ENCODE measurements at regions not wholly inside any gene's neighbourhood (a gene's known extent, or its start where the extent isn't known, plus 50 kb on each side); places are given as distances from the start of the nearest gene placed in this dataset.

DNA sequence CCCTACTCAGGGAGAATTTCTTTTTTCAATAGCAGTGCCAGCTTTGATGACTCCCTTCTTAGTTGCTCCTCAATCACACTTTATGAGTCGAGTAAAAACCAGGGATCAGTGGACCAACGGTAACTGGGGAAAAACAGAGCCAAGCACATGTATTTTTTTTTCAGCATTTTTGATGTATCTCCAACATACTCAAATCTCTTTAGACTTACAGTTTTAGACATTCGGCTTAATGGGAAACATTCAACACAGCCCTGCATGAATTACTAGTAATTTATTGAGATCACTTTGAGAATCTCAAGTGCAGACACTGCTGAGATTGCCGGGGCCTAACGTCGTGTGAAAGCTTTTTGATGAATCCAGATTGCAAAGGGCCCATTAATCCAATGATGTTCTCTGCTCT lies 306.7 kb downstream of the NUAK1 start:
- in situ Hi-C loops (cut with MboI; ENCODE audit: low pct_unique_long_range_greater_than_20kb, low sequenced_read_pairs, unreplicated experiment): no loop called here
- no peak for DNase-seq (ENCODE audit: low spot score)
- TF ChIP-seq, protein P1, sequence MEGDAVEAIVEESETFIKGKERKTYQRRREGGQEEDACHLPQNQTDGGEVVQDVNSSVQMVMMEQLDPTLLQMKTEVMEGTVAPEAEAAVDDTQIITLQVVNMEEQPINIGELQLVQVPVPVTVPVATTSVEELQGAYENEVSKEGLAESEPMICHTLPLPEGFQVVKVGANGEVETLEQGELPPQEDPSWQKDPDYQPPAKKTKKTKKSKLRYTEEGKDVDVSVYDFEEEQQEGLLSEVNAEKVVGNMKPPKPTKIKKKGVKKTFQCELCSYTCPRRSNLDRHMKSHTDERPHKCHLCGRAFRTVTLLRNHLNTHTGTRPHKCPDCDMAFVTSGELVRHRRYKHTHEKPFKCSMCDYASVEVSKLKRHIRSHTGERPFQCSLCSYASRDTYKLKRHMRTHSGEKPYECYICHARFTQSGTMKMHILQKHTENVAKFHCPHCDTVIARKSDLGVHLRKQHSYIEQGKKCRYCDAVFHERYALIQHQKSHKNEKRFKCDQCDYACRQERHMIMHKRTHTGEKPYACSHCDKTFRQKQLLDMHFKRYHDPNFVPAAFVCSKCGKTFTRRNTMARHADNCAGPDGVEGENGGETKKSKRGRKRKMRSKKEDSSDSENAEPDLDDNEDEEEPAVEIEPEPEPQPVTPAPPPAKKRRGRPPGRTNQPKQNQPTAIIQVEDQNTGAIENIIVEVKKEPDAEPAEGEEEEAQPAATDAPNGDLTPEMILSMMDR (IDR thresholded peaks at IDR 0.05; ENCODE audit: extremely low read depth, insufficient read depth, missing control alignments): no peak

DNA sequence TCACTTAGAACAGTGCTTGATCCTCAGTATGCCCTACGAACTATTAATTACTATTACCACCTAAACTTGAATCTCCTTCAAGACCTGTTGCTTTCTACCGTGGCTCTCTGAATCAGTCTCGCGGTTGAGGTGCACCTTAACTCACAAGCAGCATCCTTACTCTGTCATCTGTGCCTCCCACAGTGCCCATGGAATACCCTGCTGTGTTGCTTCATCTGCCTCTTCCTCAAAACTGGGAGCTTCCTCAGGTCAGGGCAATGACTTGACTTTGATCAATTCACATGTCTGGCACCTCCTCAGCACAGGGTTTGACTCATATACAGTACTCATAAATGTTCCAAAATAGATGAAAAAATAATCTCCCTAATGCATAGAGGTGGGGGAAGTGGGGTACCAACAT lies 305.9 kb downstream of the NUAK1 start:
- in situ Hi-C loops (cut with MboI; ENCODE audit: low pct_unique_long_range_greater_than_20kb, low sequenced_read_pairs, unreplicated experiment): no loop called here
- DNase-seq (ENCODE audit: low spot score): no peak
- TF ChIP-seq, protein P1 (IDR thresholded peaks at IDR 0.05; ENCODE audit: extremely low read depth, insufficient read depth, missing control alignments): no peak

DNA sequence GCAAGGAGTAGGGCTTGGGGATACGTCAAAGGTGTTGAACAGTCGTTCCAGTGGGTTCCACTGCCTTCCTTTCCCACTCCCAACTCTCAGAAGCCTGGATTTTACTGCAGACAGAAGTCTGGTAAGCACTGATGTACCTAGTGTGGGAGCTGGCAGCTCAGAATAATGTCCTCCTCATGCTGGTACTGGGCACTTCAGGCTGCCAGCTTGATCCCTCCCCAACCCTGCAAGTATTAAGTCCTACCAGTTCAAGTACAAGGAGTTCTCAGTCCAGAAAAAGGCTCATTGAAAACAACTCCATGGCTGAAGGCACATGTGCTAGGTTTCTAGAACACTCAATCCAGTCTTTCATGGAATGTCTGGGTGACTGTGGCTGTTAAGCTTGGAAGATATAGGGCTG lies 304.3 kb downstream of the NUAK1 start:
- in situ Hi-C loops (cut with MboI; ENCODE audit: low pct_unique_long_range_greater_than_20kb, low sequenced_read_pairs, unreplicated experiment): no loop called here
- DNase-seq (ENCODE audit: low spot score): no peak
- TF ChIP-seq, protein P1 (IDR thresholded peaks at IDR 0.05; ENCODE audit: extremely low read depth, insufficient read depth, missing control alignments): no peak

DNA sequence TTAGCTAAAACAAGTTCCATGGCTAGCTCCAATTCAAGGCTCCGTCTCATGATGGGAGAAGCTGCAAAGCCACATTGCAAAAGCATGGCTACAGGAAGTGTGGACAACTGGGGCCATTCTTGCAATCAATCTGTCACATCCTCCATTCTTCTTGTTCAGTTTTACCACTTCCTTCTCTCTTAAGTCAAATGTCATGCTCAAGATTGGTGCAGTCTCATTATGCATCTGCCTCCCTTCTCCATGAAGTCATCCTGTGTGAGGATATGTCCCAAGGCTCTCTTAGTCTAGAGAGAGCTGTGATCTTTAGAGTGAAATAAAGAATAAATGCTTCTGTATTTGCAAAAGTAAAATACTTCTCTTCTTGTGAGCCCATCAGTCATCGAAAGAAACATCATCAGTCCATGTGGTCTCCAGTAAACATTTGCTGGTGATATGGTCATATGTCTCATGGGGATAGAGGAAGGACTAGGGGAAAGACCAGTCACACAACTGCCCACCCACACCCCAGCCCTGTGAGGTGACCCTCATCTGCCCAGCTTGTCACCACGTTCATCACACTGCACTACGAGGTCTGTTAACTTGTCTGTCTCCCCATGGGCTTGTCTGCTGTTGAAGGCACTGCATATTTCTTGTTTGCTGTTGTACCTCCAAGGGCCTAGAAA lies 303.0 kb downstream of the NUAK1 start:
- TF ChIP-seq, protein P1 (IDR thresholded peaks at IDR 0.05; ENCODE audit: extremely low read depth, insufficient read depth, missing control alignments): no peak
- DNase-seq (ENCODE audit: low spot score): no peak
- in situ Hi-C loops (cut with MboI; ENCODE audit: low pct_unique_long_range_greater_than_20kb, low sequenced_read_pairs, unreplicated experiment): no loop called here

DNA sequence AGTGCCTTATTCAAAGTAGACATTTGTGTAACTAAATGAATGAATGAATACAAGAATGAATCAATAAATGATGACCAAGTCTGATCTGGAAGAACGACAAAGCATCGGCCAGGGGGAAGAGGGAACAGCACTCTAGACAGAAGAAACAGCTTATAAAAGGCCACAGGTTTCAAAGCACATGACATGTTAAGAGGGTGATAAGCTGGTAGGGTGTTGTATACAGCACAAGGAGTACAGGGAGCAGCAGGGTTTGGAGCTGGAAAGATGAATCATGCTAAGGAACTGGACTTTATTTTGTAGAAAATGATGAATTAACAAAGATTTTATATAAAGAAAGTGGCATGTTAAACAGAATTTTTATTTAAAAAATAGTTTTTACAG lies 302.5 kb downstream of the NUAK1 start:
- in situ Hi-C loops (cut with MboI; ENCODE audit: low pct_unique_long_range_greater_than_20kb, low sequenced_read_pairs, unreplicated experiment): no loop called here
- TF ChIP-seq, protein P1 (IDR thresholded peaks at IDR 0.05; ENCODE audit: extremely low read depth, insufficient read depth, missing control alignments): no peak

DNA sequence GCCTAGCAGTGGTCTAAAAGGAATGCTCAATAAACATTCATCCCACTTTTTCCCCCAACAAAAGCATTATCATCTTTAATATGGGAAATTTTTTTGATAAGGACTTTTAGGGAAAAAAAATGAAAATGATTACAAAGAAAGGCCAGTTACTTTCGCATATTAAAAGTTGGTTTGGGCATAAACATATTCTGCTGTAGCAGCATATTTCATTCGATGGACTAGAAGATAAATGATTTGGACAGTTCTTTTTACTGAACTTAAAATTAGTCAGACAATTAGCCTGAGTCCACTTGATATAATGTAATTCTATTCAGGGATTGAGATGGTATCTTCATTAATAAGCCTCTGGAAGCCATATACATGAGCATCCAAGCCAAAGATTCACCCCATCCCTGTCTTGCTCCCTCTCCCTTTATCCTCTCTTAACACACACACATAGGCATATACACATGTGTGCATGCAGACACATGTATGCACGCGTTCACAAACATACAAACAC lies 299.1 kb downstream of the NUAK1 start:
- DNase-seq (ENCODE audit: low spot score): no peak
- in situ Hi-C loops (cut with MboI; ENCODE audit: low pct_unique_long_range_greater_than_20kb, low sequenced_read_pairs, unreplicated experiment): no loop called here
- TF ChIP-seq, protein P1 (IDR thresholded peaks at IDR 0.05; ENCODE audit: extremely low read depth, insufficient read depth, missing control alignments): no peak

More for the DNA sequence above, 302.5 kb downstream of the NUAK1 start:
- DNase-seq (ENCODE audit: low spot score): no peak

All from GM13977 (cell line).